H1 (cell line): ENCODE measurements at regions not wholly inside any gene's neighbourhood (a gene's known extent, or its start where the extent isn't known, plus 50 kb on each side); places are given as distances from the start of the nearest gene placed in this dataset.

Source experiments
- RAD21 ChIP-seq, 2 experiments: IDR thresholded peaks in 1 of 2; conservative IDR thresholded peaks in 1 of 2; 2 replicates each; pipeline ENCODE4 v1.6.1; 2011; ENCODE audit warnings: low read depth in 2 of 2, low read length in 2 of 2, improper control_type of control experiment in 1 of 2, inconsistent platforms in 1 of 2, mild to moderate bottlenecking in 1 of 2, moderate library complexity in 1 of 2
- ZNF274 ChIP-seq: IDR thresholded peaks from 2 replicates; pipeline ENCODE4 v1.7.0; 2012; ENCODE audit warnings: low read length, borderline replicate concordance; ENCODE audit errors: extremely low read depth
- TF ChIP-seq, protein P1 (sequence below): fragments of 300-600 bp; sonication (generic); IDR thresholded peaks from 2 replicates; pipeline ENCODE4 v1.7.1; 2012; ENCODE audit warnings: low read length, moderate library complexity, mild to moderate bottlenecking, inconsistent platforms; ENCODE audit not compliant: insufficient replicate concordance
- TF ChIP-seq, protein P2 (sequence below): IDR thresholded peaks from 2 replicates; pipeline ENCODE4 v1.6.1; 2011; ENCODE audit warnings: low read depth, mild to moderate bottlenecking, low read length; ENCODE audit not compliant: insufficient read depth

DNA sequence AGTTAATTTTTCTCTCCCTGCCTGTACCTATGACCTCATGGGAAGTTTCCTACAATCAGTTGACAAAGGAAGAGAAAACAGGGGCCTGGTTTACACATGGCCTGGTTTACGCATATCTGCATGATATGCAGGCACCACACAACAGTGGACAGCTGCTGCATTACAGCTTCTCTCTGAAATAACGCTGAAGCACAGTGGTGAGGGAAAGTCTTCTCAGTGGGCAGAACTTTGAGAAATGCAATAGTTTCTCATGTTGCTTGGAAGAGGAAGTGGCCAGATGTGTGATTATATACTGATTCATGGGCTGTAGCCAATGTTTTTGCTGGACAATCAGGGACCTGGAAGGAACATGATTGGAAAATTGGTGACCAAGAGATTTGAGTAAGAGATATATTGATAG is 324.1 kb upstream of the GOT2 start (continued):
- TF ChIP-seq, protein P1, sequence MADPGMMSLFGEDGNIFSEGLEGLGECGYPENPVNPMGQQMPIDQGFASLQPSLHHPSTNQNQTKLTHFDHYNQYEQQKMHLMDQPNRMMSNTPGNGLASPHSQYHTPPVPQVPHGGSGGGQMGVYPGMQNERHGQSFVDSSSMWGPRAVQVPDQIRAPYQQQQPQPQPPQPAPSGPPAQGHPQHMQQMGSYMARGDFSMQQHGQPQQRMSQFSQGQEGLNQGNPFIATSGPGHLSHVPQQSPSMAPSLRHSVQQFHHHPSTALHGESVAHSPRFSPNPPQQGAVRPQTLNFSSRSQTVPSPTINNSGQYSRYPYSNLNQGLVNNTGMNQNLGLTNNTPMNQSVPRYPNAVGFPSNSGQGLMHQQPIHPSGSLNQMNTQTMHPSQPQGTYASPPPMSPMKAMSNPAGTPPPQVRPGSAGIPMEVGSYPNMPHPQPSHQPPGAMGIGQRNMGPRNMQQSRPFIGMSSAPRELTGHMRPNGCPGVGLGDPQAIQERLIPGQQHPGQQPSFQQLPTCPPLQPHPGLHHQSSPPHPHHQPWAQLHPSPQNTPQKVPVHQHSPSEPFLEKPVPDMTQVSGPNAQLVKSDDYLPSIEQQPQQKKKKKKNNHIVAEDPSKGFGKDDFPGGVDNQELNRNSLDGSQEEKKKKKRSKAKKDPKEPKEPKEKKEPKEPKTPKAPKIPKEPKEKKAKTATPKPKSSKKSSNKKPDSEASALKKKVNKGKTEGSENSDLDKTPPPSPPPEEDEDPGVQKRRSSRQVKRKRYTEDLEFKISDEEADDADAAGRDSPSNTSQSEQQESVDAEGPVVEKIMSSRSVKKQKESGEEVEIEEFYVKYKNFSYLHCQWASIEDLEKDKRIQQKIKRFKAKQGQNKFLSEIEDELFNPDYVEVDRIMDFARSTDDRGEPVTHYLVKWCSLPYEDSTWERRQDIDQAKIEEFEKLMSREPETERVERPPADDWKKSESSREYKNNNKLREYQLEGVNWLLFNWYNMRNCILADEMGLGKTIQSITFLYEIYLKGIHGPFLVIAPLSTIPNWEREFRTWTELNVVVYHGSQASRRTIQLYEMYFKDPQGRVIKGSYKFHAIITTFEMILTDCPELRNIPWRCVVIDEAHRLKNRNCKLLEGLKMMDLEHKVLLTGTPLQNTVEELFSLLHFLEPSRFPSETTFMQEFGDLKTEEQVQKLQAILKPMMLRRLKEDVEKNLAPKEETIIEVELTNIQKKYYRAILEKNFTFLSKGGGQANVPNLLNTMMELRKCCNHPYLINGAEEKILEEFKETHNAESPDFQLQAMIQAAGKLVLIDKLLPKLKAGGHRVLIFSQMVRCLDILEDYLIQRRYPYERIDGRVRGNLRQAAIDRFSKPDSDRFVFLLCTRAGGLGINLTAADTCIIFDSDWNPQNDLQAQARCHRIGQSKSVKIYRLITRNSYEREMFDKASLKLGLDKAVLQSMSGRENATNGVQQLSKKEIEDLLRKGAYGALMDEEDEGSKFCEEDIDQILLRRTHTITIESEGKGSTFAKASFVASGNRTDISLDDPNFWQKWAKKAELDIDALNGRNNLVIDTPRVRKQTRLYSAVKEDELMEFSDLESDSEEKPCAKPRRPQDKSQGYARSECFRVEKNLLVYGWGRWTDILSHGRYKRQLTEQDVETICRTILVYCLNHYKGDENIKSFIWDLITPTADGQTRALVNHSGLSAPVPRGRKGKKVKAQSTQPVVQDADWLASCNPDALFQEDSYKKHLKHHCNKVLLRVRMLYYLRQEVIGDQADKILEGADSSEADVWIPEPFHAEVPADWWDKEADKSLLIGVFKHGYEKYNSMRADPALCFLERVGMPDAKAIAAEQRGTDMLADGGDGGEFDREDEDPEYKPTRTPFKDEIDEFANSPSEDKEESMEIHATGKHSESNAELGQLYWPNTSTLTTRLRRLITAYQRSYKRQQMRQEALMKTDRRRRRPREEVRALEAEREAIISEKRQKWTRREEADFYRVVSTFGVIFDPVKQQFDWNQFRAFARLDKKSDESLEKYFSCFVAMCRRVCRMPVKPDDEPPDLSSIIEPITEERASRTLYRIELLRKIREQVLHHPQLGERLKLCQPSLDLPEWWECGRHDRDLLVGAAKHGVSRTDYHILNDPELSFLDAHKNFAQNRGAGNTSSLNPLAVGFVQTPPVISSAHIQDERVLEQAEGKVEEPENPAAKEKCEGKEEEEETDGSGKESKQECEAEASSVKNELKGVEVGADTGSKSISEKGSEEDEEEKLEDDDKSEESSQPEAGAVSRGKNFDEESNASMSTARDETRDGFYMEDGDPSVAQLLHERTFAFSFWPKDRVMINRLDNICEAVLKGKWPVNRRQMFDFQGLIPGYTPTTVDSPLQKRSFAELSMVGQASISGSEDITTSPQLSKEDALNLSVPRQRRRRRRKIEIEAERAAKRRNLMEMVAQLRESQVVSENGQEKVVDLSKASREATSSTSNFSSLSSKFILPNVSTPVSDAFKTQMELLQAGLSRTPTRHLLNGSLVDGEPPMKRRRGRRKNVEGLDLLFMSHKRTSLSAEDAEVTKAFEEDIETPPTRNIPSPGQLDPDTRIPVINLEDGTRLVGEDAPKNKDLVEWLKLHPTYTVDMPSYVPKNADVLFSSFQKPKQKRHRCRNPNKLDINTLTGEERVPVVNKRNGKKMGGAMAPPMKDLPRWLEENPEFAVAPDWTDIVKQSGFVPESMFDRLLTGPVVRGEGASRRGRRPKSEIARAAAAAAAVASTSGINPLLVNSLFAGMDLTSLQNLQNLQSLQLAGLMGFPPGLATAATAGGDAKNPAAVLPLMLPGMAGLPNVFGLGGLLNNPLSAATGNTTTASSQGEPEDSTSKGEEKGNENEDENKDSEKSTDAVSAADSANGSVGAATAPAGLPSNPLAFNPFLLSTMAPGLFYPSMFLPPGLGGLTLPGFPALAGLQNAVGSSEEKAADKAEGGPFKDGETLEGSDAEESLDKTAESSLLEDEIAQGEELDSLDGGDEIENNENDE: no peak
- TF ChIP-seq ZNF274 (no peak), RAD21 (IDR thresholded peaks at IDR 0.05 in 1 of 2, conservative IDR thresholded peaks at IDR 0.05 in 1 of 2; ENCODE audit: low read depth in 2 of 2, low read length in 2 of 2) (no peak)
- TF ChIP-seq, protein P2, sequence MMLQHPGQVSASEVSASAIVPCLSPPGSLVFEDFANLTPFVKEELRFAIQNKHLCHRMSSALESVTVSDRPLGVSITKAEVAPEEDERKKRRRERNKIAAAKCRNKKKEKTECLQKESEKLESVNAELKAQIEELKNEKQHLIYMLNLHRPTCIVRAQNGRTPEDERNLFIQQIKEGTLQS: no peak
